ENCODE measurements at regions not wholly inside any gene's neighbourhood (a gene's known extent, or its start where the extent isn't known, plus 50 kb on each side); places are given as distances from the start of the nearest gene placed in this dataset.

- TF ChIP-seq CTCF (IDR thresholded peaks at IDR 0.05; ENCODE audit: low read length), result no peak
- no peak for TF ChIP-seq EZH2phosphoT487 (IDR thresholded peaks at IDR 0.05; ENCODE audit: low read length)
- no peak for TF ChIP-seq EZH2 (optimal IDR thresholded peaks at IDR 0.05; ENCODE audit: low read depth, low read length)
- Histone ChIP-seq H3K4me2 (ENCODE audit: low read depth, low read length) (no peak overlapping the region), H3K36me3 (replicated peaks; ENCODE audit: insufficient read depth, low read length) (no peaks in the 10 kb centered on the region), H3K9ac (ENCODE audit: low read length) (no peak overlapping the region), H3K27ac (ENCODE audit: low read length) (no peak overlapping the region), H4K20me1 (ENCODE audit: insufficient read depth, low read length) (no peaks in the 10 kb centered on the region), H2AFZ (ENCODE audit: low read length) (no peak overlapping the region), H3K79me2 (ENCODE audit: low read length) (no peaks in the 10 kb centered on the region), H3F3A (ENCODE audit: insufficient read depth, low read length) (no peaks in the 10 kb centered on the region), H3K4me1 (ENCODE audit: low read length) (no peaks in the 10 kb centered on the region; the same call in 1 of the 2 replicates), H3K9me3 (replicated peaks; ENCODE audit: insufficient read depth, low read length) (no peaks in the 10 kb centered on the region), H3K9me2 (replicated peaks; ENCODE audit: insufficient read depth, low read length) (no peaks in the 10 kb centered on the region), H3K27me3 (replicated peaks; ENCODE audit: insufficient read depth, low read length) (no peaks in the 10 kb centered on the region), H3K4me3 (ENCODE audit: low read length) (no peak overlapping the region)
- no peak for DNase-seq
These were observed 139.5 kb downstream of the PLCE1 start for GRCh38 chr10:94133239-94133638.

- H3K4me1 ChIP-seq (ENCODE audit: low read length), result no peaks in the 10 kb centered on the region
- no peak overlapping the region for H3K27ac ChIP-seq (ENCODE audit: low read length)
- no peak for TF ChIP-seq EZH2phosphoT487 (IDR thresholded peaks at IDR 0.05; ENCODE audit: low read length)
- no peak for TF ChIP-seq EZH2 (optimal IDR thresholded peaks at IDR 0.05; ENCODE audit: low read depth, low read length)
- TF ChIP-seq CTCF (IDR thresholded peaks at IDR 0.05; ENCODE audit: low read length), result no peak
- DNase-seq, result no peak
- no peak overlapping the region for H3K4me3 ChIP-seq (ENCODE audit: low read length)
- H3K9ac ChIP-seq (ENCODE audit: low read length), result no peak overlapping the region
- H3K79me2 ChIP-seq (ENCODE audit: low read length), result no peaks in the 10 kb centered on the region
- no peaks in the 10 kb centered on the region for H3F3A ChIP-seq (ENCODE audit: insufficient read depth, low read length)
- no peak overlapping the region for H3K4me2 ChIP-seq (ENCODE audit: low read depth, low read length)
- H2AFZ ChIP-seq (ENCODE audit: low read length), result no peak overlapping the region
- H3K36me3 ChIP-seq (replicated peaks; ENCODE audit: insufficient read depth, low read length), result no peaks in the 10 kb centered on the region
- H3K9me3 ChIP-seq (replicated peaks; ENCODE audit: insufficient read depth, low read length), result no peaks in the 10 kb centered on the region
- no peaks in the 10 kb centered on the region for H4K20me1 ChIP-seq (ENCODE audit: insufficient read depth, low read length)
- no peaks in the 10 kb centered on the region for H3K9me2 ChIP-seq (replicated peaks; ENCODE audit: insufficient read depth, low read length)
- no peaks in the 10 kb centered on the region for H3K27me3 ChIP-seq (replicated peaks; ENCODE audit: insufficient read depth, low read length)
These were observed 144.0 kb downstream of the PLCE1 start for GRCh38 chr10:94137747-94138146.

- Histone ChIP-seq H3K27ac (ENCODE audit: low read length) (no peak overlapping the region), H3K4me1 (ENCODE audit: low read length) (no peaks in the 10 kb centered on the region), H3K27me3 (replicated peaks; ENCODE audit: insufficient read depth, low read length) (no peaks in the 10 kb centered on the region), H2AFZ (ENCODE audit: low read length) (no peak overlapping the region), H3K4me3 (ENCODE audit: low read length) (no peak overlapping the region), H3K9ac (ENCODE audit: low read length) (no peak overlapping the region), H4K20me1 (ENCODE audit: insufficient read depth, low read length) (no peaks in the 10 kb centered on the region), H3K9me2 (replicated peaks; ENCODE audit: insufficient read depth, low read length) (no peaks in the 10 kb centered on the region), H3K9me3 (replicated peaks; ENCODE audit: insufficient read depth, low read length) (no peaks in the 10 kb centered on the region), H3K79me2 (ENCODE audit: low read length) (no peaks in the 10 kb centered on the region), H3K36me3 (replicated peaks; ENCODE audit: insufficient read depth, low read length) (no peaks in the 10 kb centered on the region), H3K4me2 (ENCODE audit: low read depth, low read length) (no peak overlapping the region), H3F3A (ENCODE audit: insufficient read depth, low read length) (no peaks in the 10 kb centered on the region)
- TF ChIP-seq EZH2 (optimal IDR thresholded peaks at IDR 0.05; ENCODE audit: low read depth, low read length), result no peak
- DNase-seq, result no peak
These were observed 144.7 kb downstream of the PLCE1 start for GRCh38 chr10:94138391-94138790.

GRCh38 chr10:94143261-94143660 lies 149.5 kb downstream of the PLCE1 start:
- Histone ChIP-seq H4K20me1 (ENCODE audit: insufficient read depth, low read length) (no peaks in the 10 kb centered on the region), H3K27ac (ENCODE audit: low read length) (no peak overlapping the region), H3F3A (ENCODE audit: insufficient read depth, low read length) (no peaks in the 10 kb centered on the region), H3K9me3 (replicated peaks; ENCODE audit: insufficient read depth, low read length) (no peaks in the 10 kb centered on the region), H3K4me1 (ENCODE audit: low read length) (no peaks in the 10 kb centered on the region), H3K27me3 (replicated peaks; ENCODE audit: insufficient read depth, low read length) (no peaks in the 10 kb centered on the region), H3K36me3 (replicated peaks; ENCODE audit: insufficient read depth, low read length) (no peaks in the 10 kb centered on the region), H2AFZ (ENCODE audit: low read length) (no peak overlapping the region), H3K79me2 (ENCODE audit: low read length) (no peaks in the 10 kb centered on the region), H3K4me2 (ENCODE audit: low read depth, low read length) (no peak overlapping the region), H3K4me3 (ENCODE audit: low read length) (no peak overlapping the region), H3K9me2 (replicated peaks; ENCODE audit: insufficient read depth, low read length) (no peaks in the 10 kb centered on the region), H3K9ac (ENCODE audit: low read length) (no peak overlapping the region)
- no peak for DNase-seq
- no peak for TF ChIP-seq CTCF (IDR thresholded peaks at IDR 0.05; ENCODE audit: low read length)
- no peak for TF ChIP-seq EZH2 (optimal IDR thresholded peaks at IDR 0.05; ENCODE audit: low read depth, low read length)
- no peak for TF ChIP-seq EZH2phosphoT487 (IDR thresholded peaks at IDR 0.05; ENCODE audit: low read length)
